Muscle layer of duodenum (tissue), 2 donors: ENCODE measurements at regions not wholly inside any gene's neighbourhood (a gene's known extent, or its start where the extent isn't known, plus 50 kb on each side); places are given as distances from the start of the nearest gene placed in this dataset.

Experiments used
- H3K27ac ChIP-seq: one replicate; pipeline ENCODE4 v1.7.0; 2013; ENCODE audit warnings: mild to moderate bottlenecking, low read length
- H3K27me3 ChIP-seq: one replicate; pipeline ENCODE4 v1.7.0; 2013; ENCODE audit warnings: low read depth, mild to moderate bottlenecking, control low read depth, low read length
- H3K36me3 ChIP-seq, 2 donors: one replicate each; pipeline ENCODE4 v1.7.0; 2013; ENCODE audit warnings: low read length in 2 of 2, control low read depth in 1 of 2, mild to moderate bottlenecking in 1 of 2; ENCODE audit not compliant: insufficient read depth in 2 of 2, control insufficient read depth in 1 of 2
- H3K4me1 ChIP-seq, 2 donors: one replicate each; pipeline ENCODE4 v1.7.0; 2013; ENCODE audit warnings: low read length in 2 of 2, mild to moderate bottlenecking in 2 of 2, control low read depth in 1 of 2, moderate library complexity in 1 of 2; ENCODE audit not compliant: insufficient read depth in 2 of 2, control insufficient read depth in 1 of 2
- H3K4me3 ChIP-seq, 2 donors: one replicate each; pipeline ENCODE4 v1.7.0; 2013; ENCODE audit warnings: low read length in 2 of 2, low read depth in 1 of 2, mild to moderate bottlenecking in 1 of 2
- H3K9me3 ChIP-seq, 2 donors: one replicate each; pipeline ENCODE4 v1.7.0; 2013; ENCODE audit warnings: low read length in 2 of 2, control low read depth in 1 of 2, mild to moderate bottlenecking in 1 of 2; ENCODE audit not compliant: control insufficient read depth in 1 of 2
- donor health status: healthy.

- Histone ChIP-seq H3K9me3 (no peaks in the 10 kb centered on the region), H3K4me3 (no peak overlapping the region), H3K4me1 (peaks cover 0 to 4% of the 10 kb centered on the region in 2 donors), H3K36me3 (no peaks in the 10 kb centered on the region), H3K27ac (no peak overlapping the region), H3K27me3 (no peaks in the 10 kb centered on the region)
These were observed 174.5 kb upstream of the MGAT5 start for GRCh38 chr2:134079373-134079772.

- H3K4me1 ChIP-seq, result peaks cover 0 to 4% of the 10 kb centered on the region in 2 donors
- no peak overlapping the region for H3K27ac ChIP-seq
These were observed 173.3 kb upstream of the MGAT5 start for GRCh38 chr2:134080386-134081089.

GRCh38 chr2:134081238-134081938, 172.5 kb upstream of the MGAT5 start:
- H3K27ac ChIP-seq, result no peak overlapping the region
- no peaks in the 10 kb centered on the region for H3K36me3 ChIP-seq
- H3K4me3 ChIP-seq, result no peak overlapping the region
- H3K9me3 ChIP-seq, result no peaks in the 10 kb centered on the region
- peaks cover 0 to 4% of the 10 kb centered on the region in 2 donors for H3K4me1 ChIP-seq
- H3K27me3 ChIP-seq, result no peaks in the 10 kb centered on the region

More at GRCh38 chr2:134080386-134081089, 173.3 kb upstream of the MGAT5 start:
- Histone ChIP-seq H3K27me3 (no peaks in the 10 kb centered on the region), H3K36me3 (no peaks in the 10 kb centered on the region), H3K9me3 (no peaks in the 10 kb centered on the region), H3K4me3 (no peak overlapping the region)

GRCh38 chr2:134083548-134083947, 170.3 kb upstream of the MGAT5 start:
- Histone ChIP-seq H3K27ac (no peak overlapping the region), H3K4me1 (peaks cover 0 to 3% of the 10 kb centered on the region in 2 donors), H3K36me3 (no peaks in the 10 kb centered on the region), H3K27me3 (no peaks in the 10 kb centered on the region), H3K9me3 (no peaks in the 10 kb centered on the region), H3K4me3 (no peak overlapping the region)

- Histone ChIP-seq H3K4me1 (no peaks in the 10 kb centered on the region), H3K9me3 (no peaks in the 10 kb centered on the region), H3K27ac (no peak overlapping the region), H3K4me3 (no peak overlapping the region), H3K27me3 (no peaks in the 10 kb centered on the region), H3K36me3 (no peaks in the 10 kb centered on the region)
These were observed 167.2 kb upstream of the MGAT5 start for GRCh38 chr2:134086594-134087219.

- Histone ChIP-seq H3K9me3 (no peaks in the 10 kb centered on the region), H3K4me3 (no peak overlapping the region), H3K36me3 (no peaks in the 10 kb centered on the region), H3K4me1 (no peaks in the 10 kb centered on the region), H3K27me3 (no peaks in the 10 kb centered on the region), H3K27ac (no peak overlapping the region)
These were observed 166.4 kb upstream of the MGAT5 start for GRCh38 chr2:134087371-134087921.

GRCh38 chr2:134089454-134089853, 164.4 kb upstream of the MGAT5 start:
- H3K4me1 ChIP-seq, result no peaks in the 10 kb centered on the region
- no peaks in the 10 kb centered on the region for H3K36me3 ChIP-seq
- no peak overlapping the region for H3K27ac ChIP-seq

GRCh38 chr2:134097740-134098139, 156.1 kb upstream of the MGAT5 start:
- H3K9me3 ChIP-seq, result no peaks in the 10 kb centered on the region
- H3K27me3 ChIP-seq, result no peaks in the 10 kb centered on the region
- H3K27ac ChIP-seq, result no peak overlapping the region
- no peak overlapping the region for H3K4me3 ChIP-seq
- no peaks in the 10 kb centered on the region for H3K36me3 ChIP-seq
- no peaks in the 10 kb centered on the region for H3K4me1 ChIP-seq

More at GRCh38 chr2:134089454-134089853, 164.4 kb upstream of the MGAT5 start:
- Histone ChIP-seq H3K4me3 (no peak overlapping the region), H3K27me3 (no peaks in the 10 kb centered on the region), H3K9me3 (no peaks in the 10 kb centered on the region)

- H3K27ac ChIP-seq, result no peak overlapping the region
- H3K4me3 ChIP-seq, result no peak overlapping the region
- H3K9me3 ChIP-seq, result no peaks in the 10 kb centered on the region
- no peaks in the 10 kb centered on the region for H3K36me3 ChIP-seq
- H3K4me1 ChIP-seq, result no peaks in the 10 kb centered on the region
- H3K27me3 ChIP-seq, result no peaks in the 10 kb centered on the region
These were observed 155.6 kb upstream of the MGAT5 start for GRCh38 chr2:134098321-134098720.

GRCh38 chr2:134099273-134099672, 154.6 kb upstream of the MGAT5 start:
- Histone ChIP-seq H3K36me3 (no peaks in the 10 kb centered on the region), H3K4me3 (no peak overlapping the region), H3K27me3 (no peaks in the 10 kb centered on the region), H3K27ac (no peak overlapping the region), H3K9me3 (no peaks in the 10 kb centered on the region), H3K4me1 (no peaks in the 10 kb centered on the region)

- Histone ChIP-seq H3K36me3 (no peaks in the 10 kb centered on the region), H3K4me1 (no peaks in the 10 kb centered on the region), H3K4me3 (no peak overlapping the region), H3K27ac (no peak overlapping the region), H3K27me3 (no peaks in the 10 kb centered on the region), H3K9me3 (no peaks in the 10 kb centered on the region)
These were observed 150.7 kb upstream of the MGAT5 start for GRCh38 chr2:134103196-134103595.
